ENCODE measurements at regions not wholly inside any gene's neighbourhood (a gene's known extent, or its start where the extent isn't known, plus 50 kb on each side); places are given as distances from the start of the nearest gene placed in this dataset.
"Not testable (repeated sequence)": the region's sequence is repeated elsewhere in the genome, so short reads cannot be mapped to it uniquely, and the experiment has no call there.

DNA sequence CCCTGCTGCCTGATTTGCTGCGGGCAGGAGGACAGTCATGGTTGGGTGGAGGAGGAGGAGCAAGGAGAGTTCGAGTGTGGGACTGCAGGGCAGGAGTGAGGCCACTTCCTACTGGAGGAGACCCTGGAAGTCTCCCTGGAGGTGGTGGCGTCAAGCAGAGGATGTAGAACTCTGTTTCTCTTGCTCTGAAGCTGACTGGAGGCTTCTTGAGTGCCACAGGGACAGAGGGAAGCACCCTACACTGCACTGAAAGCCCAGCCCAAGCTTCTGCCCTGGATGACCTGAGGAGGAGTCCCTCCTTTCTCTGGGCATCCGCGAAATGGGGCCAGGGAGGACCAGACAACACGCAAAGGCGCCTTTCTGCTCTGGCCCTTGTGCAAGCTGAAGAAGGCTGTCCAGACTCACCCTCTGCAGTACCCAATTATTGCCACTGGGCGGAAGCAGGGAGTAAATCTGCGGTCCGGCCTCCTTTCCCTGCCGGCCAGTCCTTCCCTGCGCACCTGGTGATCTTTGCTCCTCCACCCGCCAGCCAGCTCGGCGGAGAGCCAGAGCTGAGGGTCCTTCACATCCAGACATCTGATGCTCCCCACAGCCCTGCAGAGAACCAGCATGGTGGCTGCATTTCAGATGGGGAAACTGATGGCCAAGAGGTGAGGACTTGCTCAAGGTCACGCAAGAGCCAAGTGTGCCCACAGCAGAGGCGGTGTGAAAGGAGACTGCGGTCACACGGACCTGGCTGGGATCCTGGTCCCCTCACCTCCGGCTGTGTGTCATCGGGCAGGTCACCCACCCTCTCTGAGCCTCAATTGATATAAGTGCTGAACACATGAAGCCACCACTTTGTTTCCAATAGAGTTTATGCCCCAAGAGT lies 207.1 kb downstream of the TBC1D2B start:
- H3K4me3 ChIP-seq (ENCODE audit: low read depth, low read length), result no peak overlapping the region
- DNase-seq (ENCODE audit: low read depth), result peak; percentile 73
- TF ChIP-seq POLR2A (IDR thresholded peaks at IDR 0.05; ENCODE audit: extremely low read depth, insufficient read length) (no peak), MYC (IDR thresholded peaks at IDR 0.05; ENCODE audit: low read depth, low read length) (no peak)
- TF ChIP-seq, protein P1, sequence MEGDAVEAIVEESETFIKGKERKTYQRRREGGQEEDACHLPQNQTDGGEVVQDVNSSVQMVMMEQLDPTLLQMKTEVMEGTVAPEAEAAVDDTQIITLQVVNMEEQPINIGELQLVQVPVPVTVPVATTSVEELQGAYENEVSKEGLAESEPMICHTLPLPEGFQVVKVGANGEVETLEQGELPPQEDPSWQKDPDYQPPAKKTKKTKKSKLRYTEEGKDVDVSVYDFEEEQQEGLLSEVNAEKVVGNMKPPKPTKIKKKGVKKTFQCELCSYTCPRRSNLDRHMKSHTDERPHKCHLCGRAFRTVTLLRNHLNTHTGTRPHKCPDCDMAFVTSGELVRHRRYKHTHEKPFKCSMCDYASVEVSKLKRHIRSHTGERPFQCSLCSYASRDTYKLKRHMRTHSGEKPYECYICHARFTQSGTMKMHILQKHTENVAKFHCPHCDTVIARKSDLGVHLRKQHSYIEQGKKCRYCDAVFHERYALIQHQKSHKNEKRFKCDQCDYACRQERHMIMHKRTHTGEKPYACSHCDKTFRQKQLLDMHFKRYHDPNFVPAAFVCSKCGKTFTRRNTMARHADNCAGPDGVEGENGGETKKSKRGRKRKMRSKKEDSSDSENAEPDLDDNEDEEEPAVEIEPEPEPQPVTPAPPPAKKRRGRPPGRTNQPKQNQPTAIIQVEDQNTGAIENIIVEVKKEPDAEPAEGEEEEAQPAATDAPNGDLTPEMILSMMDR (IDR thresholded peaks at IDR 0.05; ENCODE audit: low read depth, low read length), result peak; percentile 75

DNA sequence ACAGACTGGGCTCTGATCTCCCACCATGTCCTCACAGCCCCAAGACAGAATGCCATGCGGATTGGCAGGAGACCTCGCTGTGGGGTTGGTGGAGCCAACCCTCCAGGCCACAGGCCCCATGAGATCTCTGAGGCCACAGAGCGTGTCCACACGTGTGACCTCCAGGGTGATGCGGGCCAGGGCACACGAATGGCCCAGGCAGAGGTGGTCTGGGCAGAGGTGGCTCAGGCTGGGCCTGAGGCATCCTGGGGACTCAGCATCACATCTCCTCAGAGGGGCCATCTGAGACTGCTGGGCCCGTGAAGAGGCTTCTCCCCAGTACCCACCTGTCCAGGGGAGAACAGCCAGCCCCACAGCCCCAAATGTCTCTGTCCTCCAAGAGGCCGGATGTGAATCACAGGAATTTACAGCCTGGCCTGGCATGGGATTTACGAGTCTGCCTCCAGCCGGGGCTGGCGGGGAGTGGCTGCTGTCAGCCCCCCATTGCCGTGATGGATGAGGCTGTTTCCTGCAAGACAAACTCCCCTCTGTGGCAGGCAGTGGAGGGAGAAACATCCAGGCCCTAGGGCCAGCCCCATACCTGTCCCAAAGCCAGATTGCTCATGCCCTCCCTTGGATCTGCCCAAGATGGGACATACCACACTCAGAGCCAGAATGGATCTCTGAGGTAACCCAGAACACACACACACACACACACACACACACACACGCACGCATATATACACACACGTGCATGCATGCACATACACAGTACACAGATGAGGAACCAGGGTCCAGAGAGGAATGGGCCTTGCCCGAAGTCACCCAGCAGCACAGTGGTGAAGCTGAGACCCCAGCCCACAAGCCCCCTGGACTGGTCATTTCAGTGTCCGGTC lies 208.3 kb downstream of the TBC1D2B start:
- H3K4me3 ChIP-seq (ENCODE audit: low read depth, low read length), result no peak overlapping the region
- no peak for DNase-seq (ENCODE audit: low read depth)
- TF ChIP-seq MYC (IDR thresholded peaks at IDR 0.05; ENCODE audit: low read depth, low read length) (no peak), POLR2A (IDR thresholded peaks at IDR 0.05; ENCODE audit: extremely low read depth, insufficient read length) (no peak), MAX (IDR thresholded peaks at IDR 0.05; ENCODE audit: low read depth, low read length) (no peak)
- TF ChIP-seq, protein P1 (IDR thresholded peaks at IDR 0.05; ENCODE audit: low read depth, low read length), result no peak

DNA sequence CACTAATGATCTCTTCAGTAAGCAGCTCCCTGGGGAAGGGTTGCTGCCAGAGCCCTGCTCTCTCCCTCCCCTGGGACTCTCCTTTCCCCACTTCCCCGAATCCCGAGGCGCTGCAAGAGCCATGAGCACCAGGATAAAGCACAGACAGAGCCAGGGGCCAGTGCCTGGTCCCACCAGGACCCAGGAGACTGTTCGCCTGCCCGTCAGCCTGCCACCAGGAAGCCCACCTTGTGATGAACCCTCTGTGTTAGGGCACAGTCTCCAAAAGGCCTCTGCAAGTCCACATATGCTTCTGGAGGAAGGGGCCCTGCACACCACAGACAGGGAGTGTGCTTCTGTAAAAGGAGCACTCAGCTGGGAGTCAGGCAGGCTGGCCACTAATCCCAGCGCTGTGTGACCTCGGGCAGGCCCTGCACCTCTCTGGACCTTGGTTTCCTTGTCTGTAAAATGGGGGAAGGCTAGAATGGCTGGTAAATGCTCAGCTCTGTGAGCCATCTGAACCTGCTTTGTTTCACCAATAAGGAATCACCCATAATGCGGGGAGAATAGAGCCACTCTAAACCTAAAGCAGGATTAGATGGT lies 209.4 kb downstream of the TBC1D2B start:
- DNase-seq (ENCODE audit: low read depth); H3K4me3 ChIP-seq (ENCODE audit: low read depth, low read length): not testable (repeated sequence)

DNA sequence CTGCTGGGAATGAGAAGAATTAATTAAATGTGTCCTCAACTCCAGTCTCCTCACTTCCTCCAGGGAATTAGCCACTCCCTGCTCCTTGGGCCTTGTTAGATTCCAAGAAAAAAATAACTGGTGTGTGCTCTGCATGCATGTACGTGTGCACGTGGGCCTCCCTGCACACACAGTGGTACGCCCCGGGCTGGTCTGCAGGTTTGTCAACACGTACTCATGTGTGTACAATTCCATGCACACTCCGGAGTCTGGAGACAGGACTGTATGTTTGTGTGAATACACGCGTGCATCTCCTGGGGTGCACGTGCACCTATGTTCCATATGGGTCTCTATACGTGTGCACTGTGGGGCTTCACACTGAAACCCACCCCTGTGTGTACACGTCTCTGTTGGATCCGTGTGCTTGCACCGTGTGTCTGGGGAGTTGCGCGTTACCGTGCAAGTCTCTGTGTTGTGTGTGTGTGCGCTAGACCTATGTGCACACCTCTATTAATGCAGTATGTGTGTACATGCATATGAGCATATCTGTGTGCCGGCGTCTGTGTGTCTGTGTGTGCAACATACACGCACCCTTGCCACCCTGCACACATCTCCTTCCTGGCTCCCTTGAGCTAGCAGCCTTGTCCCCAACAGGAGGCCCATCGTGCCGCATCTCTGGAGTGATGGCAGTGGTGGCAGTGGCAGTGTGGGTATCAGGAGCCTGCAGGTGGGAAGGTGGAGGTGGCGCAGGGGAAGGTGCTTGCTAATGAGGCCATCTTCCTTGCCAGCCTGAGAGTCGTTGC lies 210.1 kb downstream of the TBC1D2B start:
- DNase-seq (ENCODE audit: low read depth), result no peak
- TF ChIP-seq MYC (IDR thresholded peaks at IDR 0.05; ENCODE audit: low read depth, low read length) (no peak), MAX (IDR thresholded peaks at IDR 0.05; ENCODE audit: low read depth, low read length) (no peak), POLR2A (IDR thresholded peaks at IDR 0.05; ENCODE audit: extremely low read depth, insufficient read length) (no peak)
- TF ChIP-seq, protein P1 (IDR thresholded peaks at IDR 0.05; ENCODE audit: low read depth, low read length), result no peak

GRCh38 chr15:77866596-77867125 lies 210.8 kb downstream of the TBC1D2B start:
- no peak for DNase-seq (ENCODE audit: low read depth)
- no peak for TF ChIP-seq MYC (IDR thresholded peaks at IDR 0.05; ENCODE audit: low read depth, low read length)
- TF ChIP-seq POLR2A (IDR thresholded peaks at IDR 0.05; ENCODE audit: extremely low read depth, insufficient read length), result no peak
- H3K4me3 ChIP-seq (ENCODE audit: low read depth, low read length), result no peak overlapping the region

More for the DNA sequence above, 210.1 kb downstream of the TBC1D2B start:
- no peak overlapping the region for H3K4me3 ChIP-seq (ENCODE audit: low read depth, low read length)

- DNase-seq (ENCODE audit: low read depth), result no peak
- H3K4me3 ChIP-seq (ENCODE audit: low read depth, low read length), result no peak overlapping the region
- TF ChIP-seq, protein P1 (IDR thresholded peaks at IDR 0.05; ENCODE audit: low read depth, low read length), result no peak
- no peak for TF ChIP-seq MAX (IDR thresholded peaks at IDR 0.05; ENCODE audit: low read depth, low read length)
- TF ChIP-seq POLR2A (IDR thresholded peaks at IDR 0.05; ENCODE audit: extremely low read depth, insufficient read length), result no peak
- no peak for TF ChIP-seq MYC (IDR thresholded peaks at IDR 0.05; ENCODE audit: low read depth, low read length)
Measured at GRCh38 chr15:77866186-77866585, 211.3 kb downstream of the TBC1D2B start.

All from NB4 (cell line).